Trophoblast cell (in vitro differentiated cells and primary cell): ENCODE measurements at regions not wholly inside any gene's neighbourhood (a gene's known extent, or its start where the extent isn't known, plus 50 kb on each side); places are given as distances from the start of the nearest gene placed in this dataset.
"Not testable (repeated sequence)": the region's sequence is repeated elsewhere in the genome, so short reads cannot be mapped to it uniquely, and the experiment has no call there.

Experiments used
- DNase-seq, 2 donors: peaks; one replicate each; pipeline ENCODE4 v3.0.0-alpha.2; 2016
- H2AFZ ChIP-seq: 2 replicates; pipeline ENCODE4 v1.6.1; 2013; ENCODE audit warnings: low read length, moderate library complexity, mild to moderate bottlenecking; ENCODE audit not compliant: insufficient read depth, poor library complexity
- H2AK5ac ChIP-seq: 2 replicates; pipeline ENCODE4 v1.6.1; 2013; ENCODE audit warnings: mild to moderate bottlenecking, low read length
- H2BK120ac ChIP-seq: 2 replicates; pipeline ENCODE4 v1.6.1; 2013; ENCODE audit warnings: low read length, mild to moderate bottlenecking, moderate library complexity; ENCODE audit not compliant: insufficient read depth, poor library complexity
- H2BK12ac ChIP-seq: 2 replicates; pipeline ENCODE4 v1.6.1; 2013; ENCODE audit warnings: mild to moderate bottlenecking, low read length, moderate library complexity
- H2BK5ac ChIP-seq: 2 replicates; pipeline ENCODE4 v1.6.1; 2013; ENCODE audit warnings: low read length, low read depth, moderate library complexity, mild to moderate bottlenecking; ENCODE audit not compliant: poor library complexity
- H3K14ac ChIP-seq: 2 replicates; pipeline ENCODE4 v1.6.1; 2013; ENCODE audit warnings: mild to moderate bottlenecking, low read length
- H3K18ac ChIP-seq: 2 replicates; pipeline ENCODE4 v1.6.1; 2013; ENCODE audit warnings: mild to moderate bottlenecking, low read length
- H3K23ac ChIP-seq: 2 replicates; pipeline ENCODE4 v1.6.1; 2013; ENCODE audit warnings: low read length
- H3K27ac ChIP-seq: 2 replicates; pipeline ENCODE4 v1.5.1; 2013; ENCODE audit warnings: low read depth, mild to moderate bottlenecking, inconsistent platforms, low read length, moderate library complexity
- H3K27me3 ChIP-seq: 2 replicates; pipeline ENCODE4 v1.6.1; 2013; ENCODE audit warnings: inconsistent platforms, mild to moderate bottlenecking, low read length, moderate library complexity; ENCODE audit not compliant: insufficient read depth
- H3K36me3 ChIP-seq, 2 experiments: 1 replicate in 1 of 2; 2 replicates in 1 of 2; pipeline ENCODE4 v1.6.1; 2013; ENCODE audit warnings: low read length in 2 of 2, mild to moderate bottlenecking in 2 of 2, moderate library complexity in 1 of 2; ENCODE audit not compliant: insufficient read depth in 2 of 2, control insufficient read depth in 1 of 2
- H3K4ac ChIP-seq: 2 replicates; pipeline ENCODE4 v1.6.1; 2013; ENCODE audit warnings: low read depth, mild to moderate bottlenecking, low read length, moderate library complexity
- H3K4me1 ChIP-seq, 2 experiments: 1 replicate in 1 of 2; 2 replicates in 1 of 2; pipeline ENCODE4 v1.6.1; 2013; ENCODE audit warnings: low read length in 2 of 2, mild to moderate bottlenecking in 2 of 2, moderate library complexity in 1 of 2; ENCODE audit not compliant: insufficient read depth in 2 of 2, control insufficient read depth in 1 of 2
- H3K4me2 ChIP-seq: 2 replicates; pipeline ENCODE4 v1.6.1; 2013; ENCODE audit warnings: inconsistent platforms, mild to moderate bottlenecking, low read length, moderate library complexity
- H3K4me3 ChIP-seq: 2 replicates; pipeline ENCODE4 v1.5.1; 2013; ENCODE audit warnings: mild to moderate bottlenecking, low read depth, low read length, inconsistent platforms
- H3K79me1 ChIP-seq: one replicate; pipeline ENCODE4 v1.6.1; 2013; ENCODE audit warnings: low read length
- H3K79me2 ChIP-seq: 2 replicates; pipeline ENCODE4 v1.6.1; 2013; ENCODE audit warnings: low read length, mild to moderate bottlenecking; ENCODE audit not compliant: control insufficient read depth, insufficient read depth, poor library complexity
- H3K9ac ChIP-seq: 2 replicates; pipeline ENCODE4 v1.6.1; 2013; ENCODE audit warnings: mild to moderate bottlenecking, low read length
- H3K9me3 ChIP-seq: 2 replicates; pipeline ENCODE4 v1.6.1; 2013; ENCODE audit warnings: low read depth, mild to moderate bottlenecking, control low read depth, inconsistent platforms, low read length; ENCODE audit not compliant: insufficient read depth
- H4K12ac ChIP-seq: 2 replicates; pipeline ENCODE4 v1.6.1; 2013; ENCODE audit warnings: low read depth, mild to moderate bottlenecking, low read length, moderate library complexity
- H4K8ac ChIP-seq: 2 replicates; pipeline ENCODE4 v1.6.1; 2013; ENCODE audit warnings: low read depth, mild to moderate bottlenecking, low read length, moderate library complexity
- H4K91ac ChIP-seq: one replicate; pipeline ENCODE4 v1.6.1; 2013; ENCODE audit warnings: low read depth, mild to moderate bottlenecking, low read length, moderate library complexity
- WGBS: extraction: QIAGEN DNeasy Blood & Tissue Kit; methylation state at CpG from one replicate; pipeline ENCODE4 v1.1.7; 2013; ENCODE audit warnings: missing lambda C conversion rate; ENCODE audit not compliant: insufficient read length, insufficient coverage; ENCODE audit errors: extremely low coverage; 5-methylcytosine and 5-hydroxymethylcytosine counted together

DNA sequence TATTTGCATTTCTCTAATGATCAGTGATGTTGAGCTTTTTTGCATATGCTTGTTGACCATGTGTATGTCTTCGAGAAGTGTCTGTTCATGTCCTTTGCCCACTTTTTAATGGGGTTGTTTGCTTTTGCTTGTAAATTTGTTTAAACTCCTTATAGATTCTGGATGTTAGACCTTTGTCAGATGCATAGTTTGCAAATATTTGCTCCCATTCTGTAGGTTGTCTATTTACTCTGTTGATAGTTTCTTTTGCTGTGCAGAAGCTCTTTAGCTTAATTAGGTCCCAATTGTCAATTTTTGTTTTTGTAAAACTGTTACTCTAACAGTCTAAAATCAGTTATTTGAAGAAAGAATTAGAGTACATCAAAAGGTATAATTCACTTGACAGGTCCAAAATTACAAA, 160.6 kb downstream of the LRIG3 start:
- H3K36me3 ChIP-seq, H2BK5ac ChIP-seq, H3K4me3 ChIP-seq, H2AFZ ChIP-seq, H3K27ac ChIP-seq, H3K4me2 ChIP-seq, H3K18ac ChIP-seq, H3K79me1 ChIP-seq, H2BK120ac ChIP-seq, H3K23ac ChIP-seq, H2BK12ac ChIP-seq, H3K14ac ChIP-seq, H3K9ac ChIP-seq, H3K4ac ChIP-seq, H4K8ac ChIP-seq, H3K4me1 ChIP-seq, H3K9me3 ChIP-seq, H2AK5ac ChIP-seq, DNase-seq, H3K79me2 ChIP-seq, H4K12ac ChIP-seq, H4K91ac ChIP-seq, H3K27me3 ChIP-seq: not testable (repeated sequence)
- no CpG with 5 or more reads among the region's 1 CpG for WGBS

DNA sequence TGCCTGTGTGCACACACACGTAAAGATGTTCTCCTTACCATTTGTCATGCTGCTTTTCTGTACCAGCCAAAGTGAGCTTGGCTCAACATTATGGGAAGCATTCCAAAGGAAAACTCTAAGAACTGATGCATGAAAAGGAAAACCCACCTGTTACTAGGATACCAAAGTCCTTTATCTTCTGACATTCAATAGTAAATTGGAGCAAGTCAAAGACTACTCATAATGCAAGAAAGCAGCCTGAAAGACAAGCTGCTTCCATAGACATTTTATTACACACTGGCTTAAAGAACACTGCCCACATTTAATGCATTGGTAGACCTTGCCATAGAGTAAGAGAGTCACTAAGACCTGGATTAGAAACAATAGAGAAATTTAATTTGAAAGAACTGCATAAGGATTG, 159.0 kb downstream of the LRIG3 start:
- Histone ChIP-seq H3K4me1 (no peaks in the 10 kb centered on the region), H3K9ac (no peak overlapping the region), H3K79me1 (no peaks in the 10 kb centered on the region), H3K9me3 (no peaks in the 10 kb centered on the region), H4K91ac (no peak overlapping the region), H2BK12ac (no peak overlapping the region), H3K18ac (no peak overlapping the region), H2AK5ac (no peak overlapping the region), H3K14ac (no peak overlapping the region), H2BK120ac (no peak overlapping the region), H2BK5ac (no peak overlapping the region), H3K79me2 (peaks cover 2% of the 10 kb centered on the region), H3K27me3 (no peaks in the 10 kb centered on the region), H3K23ac (no peak overlapping the region), H3K4me2 (no peak overlapping the region), H2AFZ (no peak overlapping the region), H3K4me3 (no peak overlapping the region), H3K27ac (no peak overlapping the region), H3K36me3 (no peaks in the 10 kb centered on the region), H4K12ac (no peak overlapping the region), H3K4ac (no peak overlapping the region), H4K8ac (no peak overlapping the region)
- no CpG with 5 or more reads among the region's 1 CpG for WGBS
- DNase-seq, result no peak

DNA sequence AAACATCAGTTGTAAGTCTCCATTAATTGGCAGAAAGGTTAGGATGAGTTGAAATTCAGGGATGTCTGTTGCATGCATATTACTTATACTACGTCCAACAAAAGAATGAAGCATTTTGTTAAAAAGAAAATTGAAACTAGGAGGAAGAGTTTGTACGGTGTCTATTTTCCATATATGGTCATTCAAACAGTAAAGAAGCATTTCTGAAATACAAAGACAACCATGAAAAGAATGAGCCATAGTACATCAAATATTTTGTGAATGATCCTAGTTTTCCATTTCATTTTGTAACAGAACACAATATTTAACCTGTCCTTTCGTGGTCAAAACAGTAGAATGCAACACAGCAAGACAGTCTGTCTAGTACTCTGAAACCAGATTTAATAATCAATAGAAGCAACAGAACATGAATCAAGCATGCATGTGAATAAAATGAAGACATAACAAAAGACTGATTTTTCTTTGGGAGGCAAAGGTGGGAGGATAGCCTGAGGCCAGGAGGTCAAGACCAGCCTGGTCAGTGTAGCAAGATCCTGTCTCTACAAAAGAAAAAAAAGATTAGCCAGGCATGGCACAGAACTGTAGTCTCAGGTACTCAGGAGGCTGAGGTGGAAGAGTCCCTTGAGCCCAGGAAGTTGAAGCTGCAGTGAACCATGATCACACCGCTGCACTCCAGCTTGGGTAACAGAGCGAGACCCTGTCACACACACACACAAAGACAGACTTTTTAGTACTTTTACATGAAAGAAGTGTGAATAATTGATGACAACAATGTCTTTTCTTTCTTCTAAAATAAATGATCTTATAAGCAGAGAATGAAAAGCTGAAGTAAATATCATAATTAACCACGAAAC, 156.0 kb downstream of the LRIG3 start:
- DNase-seq, result no peak
- H2AK5ac ChIP-seq, result no peak overlapping the region
- no CpG with 5 or more reads among the region's 6 CpGs for WGBS

DNA sequence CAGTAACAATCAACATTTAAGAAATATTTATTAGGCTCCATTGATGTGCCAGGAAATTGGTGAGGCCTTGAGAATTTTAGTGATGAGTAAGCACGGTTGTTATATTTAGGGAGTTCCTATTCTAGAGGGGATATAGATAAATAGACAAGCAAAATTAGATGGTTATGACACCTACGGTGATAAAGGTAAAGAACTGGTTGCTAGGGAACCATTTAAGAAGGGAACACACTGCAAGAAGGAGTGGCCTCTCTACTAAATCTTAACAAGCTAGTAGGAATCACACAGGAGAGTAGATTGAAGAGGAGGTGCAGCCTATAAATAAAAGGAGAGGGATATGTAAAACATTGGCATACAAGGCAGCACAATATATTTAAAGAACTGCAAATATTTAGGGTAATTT, 155.2 kb downstream of the LRIG3 start:
- H3K4ac ChIP-seq, result no peak overlapping the region
- no CpG with 5 or more reads among the region's 2 CpGs for WGBS
- H3K79me1 ChIP-seq, result no peaks in the 10 kb centered on the region
- no peak overlapping the region for H2BK12ac ChIP-seq
- no peak overlapping the region for H3K4me2 ChIP-seq
- H3K4me3 ChIP-seq, result no peak overlapping the region
- H3K9me3 ChIP-seq, result no peaks in the 10 kb centered on the region
- no peaks in the 10 kb centered on the region for H3K4me1 ChIP-seq
- no peak overlapping the region for H2BK120ac ChIP-seq
- no peak overlapping the region for H2BK5ac ChIP-seq
- no peak overlapping the region for H3K14ac ChIP-seq
- H3K18ac ChIP-seq, result no peak overlapping the region
- no peak overlapping the region for H4K8ac ChIP-seq
- no peak overlapping the region for H4K12ac ChIP-seq
- no peaks in the 10 kb centered on the region for H3K27me3 ChIP-seq
- H3K36me3 ChIP-seq, result no peaks in the 10 kb centered on the region
- no peak overlapping the region for H3K9ac ChIP-seq
- no peak for DNase-seq
- H2AFZ ChIP-seq, result no peak overlapping the region
- no peak overlapping the region for H2AK5ac ChIP-seq
- no peak overlapping the region for H3K27ac ChIP-seq
- H4K91ac ChIP-seq, result no peak overlapping the region
- H3K79me2 ChIP-seq, result peaks cover 2% of the 10 kb centered on the region
- H3K23ac ChIP-seq, result no peak overlapping the region

More for the DNA sequence above, 156.0 kb downstream of the LRIG3 start:
- H3K4me1 ChIP-seq, result no peaks in the 10 kb centered on the region
- no peaks in the 10 kb centered on the region for H3K36me3 ChIP-seq
- H3K79me1 ChIP-seq, result no peaks in the 10 kb centered on the region
- no peak overlapping the region for H2AFZ ChIP-seq
- no peak overlapping the region for H2BK12ac ChIP-seq
- no peak overlapping the region for H3K4me3 ChIP-seq
- H3K9ac ChIP-seq, result no peak overlapping the region
- no peak overlapping the region for H4K12ac ChIP-seq
- no peak overlapping the region for H3K4me2 ChIP-seq
- no peak overlapping the region for H3K27ac ChIP-seq
- no peak overlapping the region for H2BK120ac ChIP-seq
- H3K27me3 ChIP-seq, result no peaks in the 10 kb centered on the region
- no peak overlapping the region for H3K23ac ChIP-seq
- no peak overlapping the region for H3K14ac ChIP-seq
- H4K8ac ChIP-seq, result no peak overlapping the region
- no peak overlapping the region for H4K91ac ChIP-seq
- no peak overlapping the region for H3K18ac ChIP-seq
- no peak overlapping the region for H3K4ac ChIP-seq
- H3K79me2 ChIP-seq, result peaks cover 2% of the 10 kb centered on the region
- H2BK5ac ChIP-seq, result no peak overlapping the region
- no peaks in the 10 kb centered on the region for H3K9me3 ChIP-seq
